GM18517 (cell line): ENCODE measurements at regions not wholly inside any gene's neighbourhood (a gene's known extent, or its start where the extent isn't known, plus 50 kb on each side); places are given as distances from the start of the nearest gene placed in this dataset.
"Not testable (repeated sequence)": the region's sequence is repeated elsewhere in the genome, so short reads cannot be mapped to it uniquely, and the experiment has no call there.

Experiments used
- ATAC-seq: cut with Tn5 transposase; IDR thresholded peaks from one replicate; pipeline ENCODE4 v1.9.1; 2021; ENCODE audit warnings: mild to moderate bottlenecking, moderate library complexity; ENCODE audit not compliant: unreplicated experiment

- no peak for ATAC-seq
Measured at GRCh38 chr14:43480976-43481375, 1026.1 kb downstream of the FSCB start.

- no peak for ATAC-seq
Measured at GRCh38 chr14:43479596-43480195, 1027.4 kb downstream of the FSCB start.

GRCh38 chr14:43476822-43477221, 1030.3 kb downstream of the FSCB start:
- ATAC-seq: no peak

DNA sequence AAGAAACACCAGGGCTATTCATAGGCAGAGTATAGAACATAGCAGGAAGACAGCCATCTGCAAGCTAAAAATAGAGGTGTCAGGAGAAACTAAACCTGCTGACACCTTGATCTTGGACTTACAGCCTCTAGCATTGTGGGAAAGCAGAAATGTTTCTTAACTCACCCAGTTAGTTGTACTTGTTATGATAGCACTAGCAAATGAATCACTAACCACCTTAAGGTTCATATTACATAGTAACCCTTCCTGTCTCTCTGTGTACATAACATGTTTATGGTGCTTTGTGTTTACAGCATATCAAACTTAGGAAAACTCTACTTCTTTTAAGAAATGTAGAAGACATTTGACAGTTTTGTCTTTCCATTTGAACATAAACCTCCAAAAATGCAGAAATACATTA, 1031.3 kb downstream of the FSCB start:
- no peak for ATAC-seq

DNA sequence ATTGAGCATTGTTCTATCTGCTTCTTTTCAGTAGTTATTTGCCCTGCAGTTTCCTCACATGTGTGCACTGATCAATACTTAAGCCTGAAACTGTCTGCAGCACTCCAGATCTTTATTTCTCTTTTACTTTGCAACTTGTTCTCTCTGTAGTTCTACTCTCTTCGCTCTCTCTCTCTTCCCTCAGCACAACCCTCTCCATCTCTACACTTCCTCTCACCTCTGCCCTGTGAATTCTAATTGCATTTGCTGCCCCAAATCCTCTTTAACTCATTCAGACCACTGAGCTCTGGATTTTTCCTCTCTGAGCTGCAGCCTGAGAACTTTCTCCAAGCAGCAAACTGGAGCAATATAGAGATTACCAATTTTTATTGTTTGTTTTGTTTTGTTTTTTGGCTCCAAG, 1035.5 kb downstream of the FSCB start:
- no peak for ATAC-seq

DNA sequence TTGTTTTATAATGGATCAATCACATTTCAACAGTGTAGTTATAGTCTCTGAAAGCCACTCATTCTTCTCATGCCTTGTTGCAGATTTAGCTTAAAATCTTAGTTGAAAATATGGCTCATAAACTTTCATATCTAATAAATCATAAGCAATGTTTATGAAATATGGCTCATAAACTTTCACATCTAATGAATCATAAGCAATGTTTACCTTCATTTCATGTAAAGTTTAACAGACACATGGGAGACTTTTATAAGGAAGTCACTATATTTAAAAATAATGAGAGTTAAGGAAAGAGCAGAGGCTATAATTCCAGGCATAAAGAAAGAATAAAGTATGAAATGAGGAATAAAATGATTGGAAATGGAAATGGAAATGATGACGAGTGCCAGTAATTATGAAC, 1042.1 kb downstream of the FSCB start:
- no peak for ATAC-seq

DNA sequence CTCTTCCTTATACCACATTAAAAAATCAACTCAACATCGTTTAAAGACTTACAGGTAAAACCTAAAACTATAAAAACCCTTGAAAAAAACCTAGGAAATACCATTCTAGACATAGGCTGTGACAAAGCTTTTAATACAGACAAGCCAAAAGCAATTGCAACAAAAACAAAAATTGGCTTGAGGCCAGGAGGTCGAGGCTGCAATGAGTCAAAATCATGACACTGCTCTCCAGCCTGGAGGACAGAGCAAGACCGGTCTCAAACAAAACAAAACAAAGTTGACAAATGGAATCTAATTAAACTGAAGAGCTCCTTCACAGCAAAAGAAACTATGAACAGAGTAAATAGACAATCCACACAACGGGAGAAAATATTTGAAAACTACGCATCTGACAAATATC, 1057.8 kb downstream of the FSCB start:
- ATAC-seq: no peak

GRCh38 chr14:43438056-43438455, 1069.0 kb downstream of the FSCB start:
- ATAC-seq: no peak

DNA sequence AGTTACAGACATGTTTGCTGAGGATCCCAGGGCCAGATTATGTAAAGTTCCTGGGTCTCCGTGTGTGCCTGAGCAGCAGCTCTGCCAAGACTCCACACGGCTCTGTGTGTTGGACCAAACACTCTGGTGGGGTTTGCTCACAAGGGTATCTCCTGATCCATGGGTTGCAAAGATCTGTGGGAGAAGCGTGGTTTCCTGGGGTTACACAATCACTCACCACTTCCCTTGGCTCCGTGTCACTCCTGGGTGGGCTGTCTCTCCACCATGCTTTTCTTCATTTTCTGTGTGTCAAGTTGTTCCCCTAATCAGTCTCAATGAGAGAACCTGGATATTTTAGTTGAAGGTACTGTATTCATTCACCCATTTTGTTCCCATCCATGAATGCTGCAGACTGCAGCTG, 1088.8 kb downstream of the FSCB start:
- no peak for ATAC-seq

- ATAC-seq: no peak
Measured at GRCh38 chr14:43413084-43413483, 1094.0 kb downstream of the FSCB start.

DNA sequence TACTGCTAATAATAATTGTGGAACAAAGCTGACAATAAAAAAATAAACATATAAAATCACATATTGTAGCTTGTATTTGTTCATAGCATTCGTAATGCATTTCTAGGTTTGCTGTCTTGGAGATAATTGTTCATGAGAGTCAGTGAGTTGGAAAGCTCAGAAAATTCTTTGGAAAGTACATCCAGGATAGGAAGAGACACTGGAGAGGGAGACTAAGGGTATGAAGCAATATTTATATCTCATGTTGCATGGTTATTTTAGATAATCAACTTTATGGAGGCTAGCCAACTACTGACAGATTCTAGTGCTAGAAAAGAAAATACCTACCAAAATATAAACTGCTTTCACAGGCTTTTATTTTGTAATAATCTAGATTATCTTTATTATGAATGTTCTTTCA, 1095.2 kb downstream of the FSCB start:
- ATAC-seq: no peak

DNA sequence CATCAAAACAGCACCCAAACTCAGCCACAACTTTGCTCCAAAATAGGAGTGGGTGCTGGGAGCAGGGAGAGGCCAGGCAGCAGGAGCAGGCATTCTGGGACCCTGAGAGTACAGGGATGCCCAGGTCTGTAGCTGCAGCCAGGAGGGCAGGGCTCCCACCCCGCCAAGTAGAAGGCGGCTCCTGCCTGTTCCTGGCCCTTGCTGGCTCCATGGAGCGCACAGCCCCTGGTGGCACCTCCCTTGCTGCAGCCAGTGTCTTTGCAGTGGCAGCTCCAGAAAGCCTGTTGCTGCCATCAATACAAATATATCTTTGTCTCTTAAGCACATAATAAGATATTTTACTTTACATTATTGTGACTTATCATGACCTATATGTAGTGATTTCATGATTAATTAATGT, 1096.5 kb downstream of the FSCB start:
- no peak for ATAC-seq

DNA sequence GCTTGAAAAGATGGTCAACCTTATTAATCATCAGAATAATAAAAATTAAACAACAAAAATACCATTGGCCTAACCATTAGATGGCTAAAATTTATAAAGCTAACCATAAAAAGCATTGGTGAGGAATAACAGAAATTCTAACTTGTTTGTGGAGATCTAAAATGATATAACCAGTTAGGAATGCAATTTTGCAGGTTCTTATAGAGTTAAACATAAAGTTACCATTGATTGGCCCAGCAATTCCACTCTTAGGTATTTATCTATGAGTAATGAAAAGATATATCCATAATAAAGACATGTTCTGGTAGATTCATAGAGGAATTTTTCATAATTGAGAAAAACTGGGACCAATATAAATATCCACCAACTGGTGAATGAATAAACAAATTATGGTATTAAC, 1098.6 kb downstream of the FSCB start:
- no peak for ATAC-seq

DNA sequence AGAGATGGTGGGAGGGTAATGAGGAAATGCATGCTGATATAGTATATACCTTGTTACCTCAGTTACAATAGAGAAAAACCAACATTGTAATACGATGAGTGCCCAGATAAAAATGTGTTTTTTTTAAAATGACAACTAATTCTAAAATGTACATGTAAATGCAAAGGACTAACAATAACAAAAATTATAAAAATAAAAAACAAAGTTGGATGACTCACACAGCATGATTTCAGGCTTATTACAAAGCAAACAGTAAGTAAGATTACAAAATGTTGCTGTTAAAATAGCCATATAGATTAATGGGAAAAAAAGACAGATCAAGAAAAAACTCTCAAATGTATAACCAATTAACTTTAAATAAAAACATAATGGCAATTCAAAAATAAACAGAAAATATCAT, 1099.4 kb downstream of the FSCB start:
- no peak for ATAC-seq

DNA sequence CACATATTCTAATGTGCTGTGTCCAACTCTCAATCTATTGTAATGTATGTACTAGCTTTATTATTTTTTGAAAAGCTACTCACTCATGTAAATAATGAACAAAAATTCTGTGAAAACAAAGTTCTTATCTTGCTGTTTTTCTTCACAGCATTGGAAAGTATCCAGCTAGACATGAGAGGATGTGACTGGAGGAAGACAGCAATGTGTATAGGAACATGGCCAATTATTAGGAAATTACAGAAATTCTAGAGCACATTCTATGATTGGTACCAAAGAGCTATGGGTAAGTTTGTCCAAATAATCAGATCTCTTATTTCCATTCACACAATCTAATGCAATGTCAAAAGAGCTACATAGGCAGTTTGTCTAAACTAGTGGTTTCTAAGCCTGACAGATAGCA, 1100.2 kb downstream of the FSCB start:
- no peak for ATAC-seq

DNA sequence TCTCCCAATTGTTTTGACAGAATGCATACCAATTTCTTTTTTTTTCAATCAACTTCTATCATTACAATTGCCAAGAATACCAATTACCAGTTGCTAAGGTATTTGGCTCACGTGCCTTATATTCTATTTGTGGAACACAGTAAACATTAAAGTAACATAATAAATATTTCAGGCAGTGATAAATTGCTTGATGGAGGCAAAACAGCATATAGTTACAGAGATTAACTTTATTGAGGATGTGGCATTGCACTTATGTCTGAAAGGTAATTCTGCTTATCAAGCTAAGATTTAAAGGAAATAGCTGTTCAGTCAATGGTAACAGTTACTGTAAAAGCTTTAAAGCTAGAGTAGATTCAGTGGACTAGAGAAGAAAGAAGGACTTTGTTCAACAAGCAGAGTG, 1107.8 kb downstream of the FSCB start:
- no peak for ATAC-seq

GRCh38 chr14:43370565-43370896, 1136.6 kb downstream of the FSCB start:
- ATAC-seq: not testable (repeated sequence)

GRCh38 chr14:43369710-43370564, 1137.1 kb downstream of the FSCB start:
- no peak for ATAC-seq

DNA sequence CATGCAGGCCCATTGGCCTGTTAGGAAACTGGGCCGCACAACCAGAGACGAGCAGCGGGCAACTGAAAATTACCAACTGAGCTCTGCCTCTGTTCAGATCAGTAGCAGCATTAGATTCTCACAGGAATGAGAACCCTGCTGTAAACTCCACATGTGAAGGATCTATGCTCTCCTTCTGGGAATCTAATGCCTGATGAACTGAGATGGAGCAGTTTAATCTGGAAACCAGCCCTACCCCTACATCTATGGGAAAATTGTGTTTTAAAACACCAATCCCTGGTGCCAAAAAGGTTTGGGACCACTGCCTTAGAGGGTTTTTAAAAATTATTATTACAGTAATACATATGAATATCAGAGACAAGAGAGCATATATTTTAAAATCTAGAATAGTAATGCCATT, 1144.5 kb downstream of the FSCB start:
- ATAC-seq: no peak

DNA sequence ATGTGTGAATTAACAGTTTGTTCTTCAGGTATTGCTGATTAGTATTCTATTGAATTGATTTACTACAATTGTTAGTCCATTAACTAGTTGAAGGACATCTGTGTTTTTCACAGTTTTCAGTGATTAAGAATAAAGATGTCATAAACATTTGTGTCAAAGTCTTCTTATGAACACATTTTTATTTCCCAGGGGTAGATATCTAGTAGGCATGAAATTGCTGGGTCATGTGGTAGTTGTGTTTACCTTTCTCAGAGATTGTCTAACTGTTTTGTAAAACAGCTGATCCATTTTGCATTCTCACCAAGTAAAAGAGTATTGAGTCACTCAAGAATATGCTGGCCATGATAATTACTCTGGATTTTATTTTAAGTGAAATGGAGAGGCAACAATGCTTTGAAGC, 1145.3 kb downstream of the FSCB start:
- no peak for ATAC-seq

DNA sequence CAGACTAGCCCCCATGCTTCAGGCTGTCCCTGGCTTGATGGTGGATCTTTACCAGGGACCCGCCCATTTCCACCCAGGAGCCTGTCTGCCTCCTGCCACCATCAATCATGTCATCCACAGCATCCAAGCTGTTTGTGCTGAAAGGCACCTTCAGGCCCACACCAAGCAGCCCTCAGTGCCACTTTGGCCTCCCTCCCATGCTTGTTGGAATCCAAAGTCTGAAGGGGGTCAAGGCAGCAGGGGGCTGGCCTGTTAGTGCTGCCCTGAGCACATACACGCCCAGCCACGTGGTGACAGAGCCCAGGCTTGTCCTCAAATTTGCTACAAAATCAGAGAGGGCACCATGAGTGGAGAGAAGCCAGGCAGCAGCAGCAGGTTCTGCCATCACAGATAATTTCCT, 1146.8 kb downstream of the FSCB start:
- ATAC-seq: no peak

DNA sequence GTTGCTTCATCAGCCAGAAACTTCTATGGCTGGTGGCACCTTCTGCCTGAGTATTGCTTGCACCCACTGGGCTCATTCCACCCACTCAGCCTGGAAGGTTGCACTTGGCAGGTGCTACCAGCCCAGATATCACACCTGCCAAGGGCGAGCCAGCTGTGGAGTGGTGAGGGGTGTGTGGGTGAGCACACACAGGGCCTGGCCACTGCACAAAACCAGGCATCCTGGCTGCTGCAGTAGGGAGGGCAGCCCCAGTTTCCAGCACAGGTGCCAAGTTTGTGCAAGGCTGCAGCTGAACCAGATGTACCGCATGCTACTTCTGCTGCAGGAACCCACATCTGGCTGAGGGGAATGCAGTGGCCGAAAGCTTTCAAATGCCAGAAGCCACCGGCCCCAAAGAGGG, 1147.8 kb downstream of the FSCB start:
- ATAC-seq: no peak
